GM19395 (cell line): ENCODE measurements at regions not wholly inside any gene's neighbourhood (a gene's known extent, or its start where the extent isn't known, plus 50 kb on each side); places are given as distances from the start of the nearest gene placed in this dataset.
"Not testable (repeated sequence)": the region's sequence is repeated elsewhere in the genome, so short reads cannot be mapped to it uniquely, and the experiment has no call there.

Experiments
- ATAC-seq: cut with Tn5 transposase; IDR thresholded peaks from one replicate; pipeline ENCODE4 v1.9.1; 2021; ENCODE audit warnings: mild to moderate bottlenecking, moderate library complexity; ENCODE audit not compliant: unreplicated experiment

- no peak for ATAC-seq
Measured at GRCh38 chr16:72658888-72659717, 388.8 kb downstream of the ZFHX3 start.

- peak; percentile 88 for ATAC-seq
Measured at GRCh38 chr16:72657791-72658190, 390.1 kb downstream of the ZFHX3 start.

GRCh38 chr16:72657164-72657563 is 390.8 kb downstream of the ZFHX3 start:
- no peak for ATAC-seq

GRCh38 chr16:72654535-72654934 is 393.4 kb downstream of the ZFHX3 start:
- no peak for ATAC-seq

- ATAC-seq: no peak
Measured at GRCh38 chr16:72649254-72649944, 398.5 kb downstream of the ZFHX3 start.

GRCh38 chr16:72646615-72647014 is 401.3 kb downstream of the ZFHX3 start:
- no peak for ATAC-seq

- no peak for ATAC-seq
Measured at GRCh38 chr16:72645538-72645937, 402.4 kb downstream of the ZFHX3 start.

GRCh38 chr16:72644911-72645310 is 403.0 kb downstream of the ZFHX3 start:
- ATAC-seq: no peak

GRCh38 chr16:72639494-72639893 is 408.4 kb downstream of the ZFHX3 start:
- no peak for ATAC-seq

GRCh38 chr16:72637306-72637705 is 410.6 kb downstream of the ZFHX3 start:
- ATAC-seq: no peak

- ATAC-seq: no peak
Measured at GRCh38 chr16:72635694-72636093, 412.2 kb downstream of the ZFHX3 start.

GRCh38 chr16:72635104-72635503 is 412.8 kb downstream of the ZFHX3 start:
- ATAC-seq: no peak

GRCh38 chr16:72627182-72627896 is 420.6 kb downstream of the ZFHX3 start:
- ATAC-seq: not testable (repeated sequence)

GRCh38 chr16:72626623-72627022 is 421.3 kb downstream of the ZFHX3 start:
- ATAC-seq: no peak

GRCh38 chr16:72621651-72622050 is 426.3 kb downstream of the ZFHX3 start:
- no peak for ATAC-seq

GRCh38 chr16:72620853-72621252 is 427.1 kb downstream of the ZFHX3 start:
- ATAC-seq: no peak

- no peak for ATAC-seq
Measured at GRCh38 chr16:72620348-72620747, 427.6 kb downstream of the ZFHX3 start.

GRCh38 chr16:72615856-72616255 is 432.1 kb downstream of the ZFHX3 start:
- no peak for ATAC-seq

- no peak for ATAC-seq
Measured at GRCh38 chr16:72612718-72613117, 435.2 kb downstream of the ZFHX3 start.

- no peak for ATAC-seq
Measured at GRCh38 chr16:72612256-72612655, 435.7 kb downstream of the ZFHX3 start.

- no peak for ATAC-seq
Measured at GRCh38 chr16:72609933-72610332, 438.0 kb upstream of the PMFBP1 start.

- ATAC-seq: no peak
Measured at GRCh38 chr16:72609066-72609465, 437.1 kb upstream of the PMFBP1 start.
